ENCODE measurements at regions not wholly inside any gene's neighbourhood (a gene's known extent, or its start where the extent isn't known, plus 50 kb on each side); places are given as distances from the start of the nearest gene placed in this dataset.

- DNase-seq (ENCODE audit: low read depth, low spot score): no peak
Measured at GRCh38 chr10:4082861-4083260, 297.9 kb upstream of the KLF6 start.

- no peak for DNase-seq (ENCODE audit: low read depth, low spot score)
Measured at GRCh38 chr10:4081685-4082111, 296.7 kb upstream of the KLF6 start.

GRCh38 chr10:4080225-4080805 lies 295.3 kb upstream of the KLF6 start:
- no peak for DNase-seq (ENCODE audit: low read depth, low spot score)

- DNase-seq (ENCODE audit: low read depth, low spot score): no peak
Measured at GRCh38 chr10:4079803-4080202, 294.8 kb upstream of the KLF6 start.

- DNase-seq (ENCODE audit: low read depth, low spot score): no peak
Measured at GRCh38 chr10:4077804-4078203, 292.8 kb upstream of the KLF6 start.

GRCh38 chr10:4076983-4077382 lies 292.0 kb upstream of the KLF6 start:
- no peak for DNase-seq (ENCODE audit: low read depth, low spot score)

GRCh38 chr10:4075443-4075842 lies 290.4 kb upstream of the KLF6 start:
- no peak for DNase-seq (ENCODE audit: low read depth, low spot score)

GRCh38 chr10:4074545-4075407 lies 289.8 kb upstream of the KLF6 start:
- DNase-seq (ENCODE audit: low read depth, low spot score): no peak

- no peak for DNase-seq (ENCODE audit: low read depth, low spot score)
Measured at GRCh38 chr10:4073912-4074311, 288.9 kb upstream of the KLF6 start.

- DNase-seq (ENCODE audit: low read depth, low spot score): no peak
Measured at GRCh38 chr10:4070921-4071660, 286.1 kb upstream of the KLF6 start.

GRCh38 chr10:4070184-4070583 lies 285.2 kb upstream of the KLF6 start:
- no peak for DNase-seq (ENCODE audit: low read depth, low spot score)

- DNase-seq (ENCODE audit: low read depth, low spot score): no peak
Measured at GRCh38 chr10:4069491-4069890, 284.5 kb upstream of the KLF6 start.

- no peak for DNase-seq (ENCODE audit: low read depth, low spot score)
Measured at GRCh38 chr10:4068629-4069028, 283.6 kb upstream of the KLF6 start.

GRCh38 chr10:4067931-4068561 lies 283.0 kb upstream of the KLF6 start:
- no peak for DNase-seq (ENCODE audit: low read depth, low spot score)

GRCh38 chr10:4067531-4067930 lies 282.5 kb upstream of the KLF6 start:
- no peak for DNase-seq (ENCODE audit: low read depth, low spot score)

GRCh38 chr10:4066581-4067390 lies 281.8 kb upstream of the KLF6 start:
- no peak for DNase-seq (ENCODE audit: low read depth, low spot score)

- DNase-seq (ENCODE audit: low read depth, low spot score): no peak
Measured at GRCh38 chr10:4064489-4064888, 279.5 kb upstream of the KLF6 start.

- no peak for DNase-seq (ENCODE audit: low read depth, low spot score)
Measured at GRCh38 chr10:4063717-4064116, 278.7 kb upstream of the KLF6 start.

- DNase-seq (ENCODE audit: low read depth, low spot score): no peak
Measured at GRCh38 chr10:4062751-4063150, 277.7 kb upstream of the KLF6 start.

- DNase-seq (ENCODE audit: low read depth, low spot score): no peak
Measured at GRCh38 chr10:4062072-4062471, 277.1 kb upstream of the KLF6 start.

- no peak for DNase-seq (ENCODE audit: low read depth, low spot score)
Measured at GRCh38 chr10:4061441-4061951, 276.5 kb upstream of the KLF6 start.

All from smooth muscle cell of the brain vasculature (primary cell).